ENCODE measurements at regions not wholly inside any gene's neighbourhood (a gene's known extent, or its start where the extent isn't known, plus 50 kb on each side); places are given as distances from the start of the nearest gene placed in this dataset.
"Not testable (repeated sequence)": the region's sequence is repeated elsewhere in the genome, so short reads cannot be mapped to it uniquely, and the experiment has no call there.

DNA sequence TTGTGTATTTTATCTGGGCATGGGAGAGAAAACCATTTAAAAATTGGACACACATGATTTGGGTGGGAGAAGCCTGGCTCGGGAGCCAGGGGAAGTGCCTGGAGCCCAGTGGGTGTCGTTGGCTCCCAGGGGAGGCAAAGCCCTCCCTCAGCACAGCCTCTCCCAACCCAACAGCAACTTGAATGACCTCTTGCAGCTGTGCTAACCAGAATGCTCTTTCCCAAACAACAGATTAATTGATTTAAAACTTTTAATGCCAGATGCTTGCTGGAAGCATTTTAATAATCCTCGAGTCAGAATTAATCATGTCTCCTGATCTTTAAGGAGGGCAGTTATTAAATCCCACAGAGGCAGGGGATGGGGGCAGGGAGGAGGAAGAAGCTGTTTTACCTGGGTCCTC is 401.6 kb downstream of the BUD13 start:
- TF ChIP-seq, protein P1, sequence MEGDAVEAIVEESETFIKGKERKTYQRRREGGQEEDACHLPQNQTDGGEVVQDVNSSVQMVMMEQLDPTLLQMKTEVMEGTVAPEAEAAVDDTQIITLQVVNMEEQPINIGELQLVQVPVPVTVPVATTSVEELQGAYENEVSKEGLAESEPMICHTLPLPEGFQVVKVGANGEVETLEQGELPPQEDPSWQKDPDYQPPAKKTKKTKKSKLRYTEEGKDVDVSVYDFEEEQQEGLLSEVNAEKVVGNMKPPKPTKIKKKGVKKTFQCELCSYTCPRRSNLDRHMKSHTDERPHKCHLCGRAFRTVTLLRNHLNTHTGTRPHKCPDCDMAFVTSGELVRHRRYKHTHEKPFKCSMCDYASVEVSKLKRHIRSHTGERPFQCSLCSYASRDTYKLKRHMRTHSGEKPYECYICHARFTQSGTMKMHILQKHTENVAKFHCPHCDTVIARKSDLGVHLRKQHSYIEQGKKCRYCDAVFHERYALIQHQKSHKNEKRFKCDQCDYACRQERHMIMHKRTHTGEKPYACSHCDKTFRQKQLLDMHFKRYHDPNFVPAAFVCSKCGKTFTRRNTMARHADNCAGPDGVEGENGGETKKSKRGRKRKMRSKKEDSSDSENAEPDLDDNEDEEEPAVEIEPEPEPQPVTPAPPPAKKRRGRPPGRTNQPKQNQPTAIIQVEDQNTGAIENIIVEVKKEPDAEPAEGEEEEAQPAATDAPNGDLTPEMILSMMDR (IDR thresholded peaks at IDR 0.05; ENCODE audit: extremely low read depth, insufficient read depth, missing control alignments) = no peak
- DNase-seq (ENCODE audit: low spot score) = no peak
- in situ Hi-C loops (cut with MboI; ENCODE audit: low pct_unique_long_range_greater_than_20kb, low sequenced_read_pairs, unreplicated experiment) = no loop called here

DNA sequence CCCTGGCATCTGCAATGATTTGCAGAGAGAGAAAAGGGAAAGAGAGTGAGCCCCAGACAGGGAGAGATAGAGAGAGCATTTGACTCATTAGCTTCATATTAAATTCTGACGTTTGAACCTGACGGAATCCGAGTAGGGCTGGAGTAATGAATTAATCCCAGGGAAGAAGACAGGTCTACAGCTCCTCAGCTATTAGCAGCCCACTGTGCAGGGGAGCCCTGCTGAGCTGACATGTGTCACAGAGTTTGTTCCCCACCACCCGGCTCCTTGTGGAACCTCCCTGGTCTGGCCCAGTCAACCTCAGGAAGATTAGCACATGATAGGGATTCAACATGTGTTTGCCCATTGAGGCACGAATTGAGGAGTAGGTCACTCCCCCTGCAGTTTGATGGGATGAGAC is 404.0 kb downstream of the BUD13 start:
- TF ChIP-seq, protein P1 (IDR thresholded peaks at IDR 0.05; ENCODE audit: extremely low read depth, insufficient read depth, missing control alignments) = no peak
- in situ Hi-C loops (cut with MboI; ENCODE audit: low pct_unique_long_range_greater_than_20kb, low sequenced_read_pairs, unreplicated experiment) = no loop called here
- no peak for DNase-seq (ENCODE audit: low spot score)

- in situ Hi-C loops (cut with MboI; ENCODE audit: low pct_unique_long_range_greater_than_20kb, low sequenced_read_pairs, unreplicated experiment) = no loop called here
- DNase-seq (ENCODE audit: low spot score) = no peak
- TF ChIP-seq, protein P1 (IDR thresholded peaks at IDR 0.05; ENCODE audit: extremely low read depth, insufficient read depth, missing control alignments) = no peak
These were observed 405.7 kb downstream of the BUD13 start for GRCh38 chr11:116366980-116367645.

GRCh38 chr11:116366451-116366850 is 406.3 kb downstream of the BUD13 start:
- DNase-seq (ENCODE audit: low spot score) = no peak
- TF ChIP-seq, protein P1 (IDR thresholded peaks at IDR 0.05; ENCODE audit: extremely low read depth, insufficient read depth, missing control alignments) = no peak
- in situ Hi-C loops (cut with MboI; ENCODE audit: low pct_unique_long_range_greater_than_20kb, low sequenced_read_pairs, unreplicated experiment) = no loop called here

- in situ Hi-C loops (cut with MboI; ENCODE audit: low pct_unique_long_range_greater_than_20kb, low sequenced_read_pairs, unreplicated experiment) = not testable (repeated sequence)
These were observed 407.9 kb downstream of the BUD13 start for GRCh38 chr11:116364925-116365324.

DNA sequence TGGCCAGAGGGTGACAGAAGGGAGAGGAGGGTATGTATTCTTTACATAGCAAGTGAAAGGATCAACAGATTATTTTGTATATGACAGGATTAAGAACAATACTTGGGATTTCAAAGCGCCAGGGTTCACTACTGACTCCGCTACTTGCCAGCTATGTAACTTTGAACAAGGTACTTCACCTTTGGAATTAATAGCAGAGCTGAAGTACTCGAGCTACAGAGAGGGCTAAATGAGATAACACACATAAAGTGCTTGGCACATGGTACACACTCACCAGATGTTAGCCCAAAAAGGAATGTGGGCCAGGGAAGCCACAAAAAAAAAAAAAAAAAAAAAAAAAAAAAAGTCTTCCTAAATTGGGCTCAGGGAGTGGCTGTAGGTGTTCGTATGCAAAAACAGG is 408.4 kb downstream of the BUD13 start:
- in situ Hi-C loops (cut with MboI; ENCODE audit: low pct_unique_long_range_greater_than_20kb, low sequenced_read_pairs, unreplicated experiment) = no loop called here
- DNase-seq (ENCODE audit: low spot score) = no peak
- TF ChIP-seq, protein P1 (IDR thresholded peaks at IDR 0.05; ENCODE audit: extremely low read depth, insufficient read depth, missing control alignments) = no peak

More at GRCh38 chr11:116364925-116365324, 407.9 kb downstream of the BUD13 start:
- DNase-seq (ENCODE audit: low spot score) = not testable (repeated sequence)

DNA sequence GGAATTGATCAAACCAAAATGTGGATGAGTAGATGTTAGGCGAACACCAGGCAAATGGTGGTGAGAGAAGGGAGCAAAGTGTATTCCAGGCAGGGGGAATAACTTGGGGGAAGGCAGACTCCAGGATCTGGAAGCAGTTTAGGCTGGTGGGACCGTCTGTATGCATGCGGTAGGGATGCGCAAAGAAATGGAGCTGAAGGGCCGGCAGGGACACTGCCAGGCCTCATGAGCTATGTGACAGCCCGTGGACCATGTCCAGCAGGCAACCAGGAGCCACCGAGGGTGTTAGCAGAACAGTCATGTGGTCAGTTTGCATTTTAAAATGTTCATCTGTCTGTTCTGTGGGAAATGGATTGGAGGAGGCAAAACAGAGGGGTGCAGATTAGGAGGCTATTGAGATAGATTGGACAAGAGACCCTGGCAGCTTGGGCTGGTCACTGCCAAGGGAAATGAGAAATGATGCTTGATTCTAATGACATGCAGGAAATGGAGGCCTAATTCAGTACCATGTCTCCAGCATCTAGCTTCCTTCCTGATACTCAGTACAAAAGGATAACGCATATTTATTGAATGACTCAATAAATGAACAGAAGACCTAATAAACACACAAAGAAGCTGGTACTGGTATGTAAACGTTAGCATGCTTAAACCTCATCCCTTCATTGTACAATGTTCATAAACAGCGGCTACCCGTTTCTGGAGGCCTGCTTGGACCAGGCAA is 412.4 kb downstream of the BUD13 start:
- TF ChIP-seq, protein P1 (IDR thresholded peaks at IDR 0.05; ENCODE audit: extremely low read depth, insufficient read depth, missing control alignments) = no peak
- no peak for DNase-seq (ENCODE audit: low spot score)
- in situ Hi-C loops (cut with MboI; ENCODE audit: low pct_unique_long_range_greater_than_20kb, low sequenced_read_pairs, unreplicated experiment) = no loop called here

Data from GM13977 (cell line).